K562 (cell line): ENCODE measurements at regions not wholly inside any gene's neighbourhood (a gene's known extent, or its start where the extent isn't known, plus 50 kb on each side); places are given as distances from the start of the nearest gene placed in this dataset.

Experiments
- ATAC-seq: fragments of 200-7000 bp; cut with Tn5 transposase; 3 replicates; pipeline ENCODE4 v1.9.1; 2020; ENCODE audit warnings: moderate library complexity
- BruUV-seq: library from RNA; stranded (reverse); fragments of 400-500 nt; replicated peaks from 2 replicates; lab custom pipeline; 2021; lab: Mats Ljungman, UMichigan
- CTCF ChIA-PET: fragments of 300-600 bp; formaldehyde crosslinking; extraction: SDS; loops from one replicate; lab custom pipeline; 2021; ENCODE audit warnings: low intra/inter-chr PET ratio; lab: Yijun Ruan, JAX
- POLR2A ChIA-PET: fragments of 300-600, 350-650 bp; sonication (Branson Sonifier 250); formaldehyde crosslinking; extraction: SDS; loops from one replicate; lab custom pipeline; 2021; ENCODE audit warnings: antibody characterized with exemption, inconsistent platforms; lab: Yijun Ruan, JAX
- DNase-seq, 4 experiments: peaks; one replicate each; pipeline versions ENCODE4 v3.0.0 to v3.0.0-alpha.2; 2011 to 2018; ENCODE audit warnings: low spot score in 3 of 4, mixed read lengths in 3 of 4; ENCODE audit errors: extremely low read depth in 1 of 4
- FAIRE-seq: peaks from 2 replicates; lab custom pipeline; 2011; peaks lifted over from hg19 to GRCh38; lab: Jason Lieb, UNC
- H2AFZ ChIP-seq: 2 replicates; pipeline ENCODE4 v1.6.0; 2011; ENCODE audit warnings: low read depth, low read length, control low read depth, inconsistent platforms
- H3K27ac ChIP-seq: fragments of 200-600 bp; 3 replicates; pipeline ENCODE4 v1.8.0; 2011; ENCODE audit warnings: low read depth, mild to moderate bottlenecking, control low read depth, inconsistent platforms, low read length, moderate library complexity, mixed read lengths; ENCODE audit errors: extremely low read depth
- H3K27me3 ChIP-seq, 2 experiments: fragments of 300-600 bp in 1 of 2; 2 replicates in 1 of 2; 3 replicates in 1 of 2; pipeline versions ENCODE4 v1.6.0 to v1.8.0; 2011; ENCODE audit warnings: inconsistent platforms in 2 of 2, low read length in 2 of 2, mild to moderate bottlenecking in 1 of 2, mixed read lengths in 1 of 2, moderate library complexity in 1 of 2; ENCODE audit not compliant: control insufficient read depth in 2 of 2, insufficient read depth in 2 of 2
- H3K36me3 ChIP-seq: fragments of 300-600 bp; 3 replicates; pipeline ENCODE4 v1.8.0; 2011; ENCODE audit warnings: mild to moderate bottlenecking, low read length, inconsistent platforms; ENCODE audit not compliant: control insufficient read depth, insufficient read depth
- H3K4me1 ChIP-seq, 2 experiments: fragments of 200-600 bp in 1 of 2; replicated peaks in 1 of 2; 2 replicates in 1 of 2; 3 replicates in 1 of 2; pipeline versions ENCODE4 v1.5.1 to v1.8.0; 2011; ENCODE audit warnings: inconsistent platforms in 2 of 2, low read length in 2 of 2, mild to moderate bottlenecking in 1 of 2, mixed read lengths in 1 of 2, moderate library complexity in 1 of 2; ENCODE audit not compliant: control insufficient read depth in 2 of 2, insufficient read depth in 2 of 2
- H3K4me2 ChIP-seq: 2 replicates; pipeline ENCODE4 v1.6.1; 2011; ENCODE audit warnings: low read length, control low read depth, inconsistent platforms, mixed read lengths; ENCODE audit not compliant: insufficient read depth
- H3K4me3 ChIP-seq: fragments of 200-600 bp; sonication (generic), shearing (Covaris generic); 2 replicates; pipeline ENCODE4 v1.5.1; 2016; ENCODE audit warnings: control low read depth, inconsistent platforms
- H3K79me2 ChIP-seq: fragments of 200-600 bp; 3 replicates; pipeline ENCODE4 v1.8.0; 2011; ENCODE audit warnings: low read length, inconsistent platforms; ENCODE audit not compliant: control insufficient read depth, insufficient read depth
- H3K9ac ChIP-seq, 2 experiments: 2 replicates each; pipeline versions ENCODE4 v1.6.0 to v1.6.1; 2011; ENCODE audit warnings: low read depth in 2 of 2, low read length in 2 of 2, control low read depth in 1 of 2, inconsistent platforms in 1 of 2, mild to moderate bottlenecking in 1 of 2, mixed read lengths in 1 of 2; ENCODE audit not compliant: insufficient read depth in 1 of 2
- H3K9me1 ChIP-seq: one replicate; pipeline ENCODE4 v1.6.0; 2011; ENCODE audit warnings: inconsistent platforms, mild to moderate bottlenecking, low read length, moderate library complexity; ENCODE audit not compliant: control insufficient read depth, insufficient read depth
- H3K9me3 ChIP-seq: replicated peaks from 2 replicates; pipeline ENCODE4 v1.5.1; 2011; ENCODE audit warnings: low read depth, low read length, inconsistent platforms; ENCODE audit not compliant: control insufficient read depth, insufficient read depth
- H4K20me1 ChIP-seq: replicated peaks from 2 replicates; pipeline ENCODE4 v1.6.1; 2011; ENCODE audit warnings: low read length, inconsistent platforms, mixed read lengths; ENCODE audit not compliant: control insufficient read depth, insufficient read depth
- ATF7 ChIP-seq: fragments of 450-650 bp; IDR thresholded peaks from 2 replicates; pipeline ENCODE4 v1.7.1; 2014; ENCODE audit warnings: mild to moderate bottlenecking, moderate library complexity
- GABPB1 ChIP-seq: sonication (generic); formaldehyde crosslinking; IDR thresholded peaks from 2 replicates; pipeline ENCODE4 v1.8.0; 2022; ENCODE audit warnings: mild to moderate bottlenecking, missing genetic modification reagents
- GTF2E2 ChIP-seq: fragments of 200-800 bp; sonication (Bioruptor generic); IDR thresholded peaks from 2 replicates; pipeline ENCODE4 v1.6.1; 2016; ENCODE audit warnings: missing genetic modification characterization, missing compliant biosample characterization
- MYNN ChIP-seq, 2 experiments: sonication (generic); formaldehyde crosslinking in 1 of 2; IDR thresholded peaks; 2 replicates each; pipeline versions ENCODE4 v1.5.0 to v1.6.1; 2016 to 2020; ENCODE audit warnings: antibody characterized with exemption in 1 of 2, missing genetic modification reagents in 1 of 2
- NCOA6 ChIP-seq: fragments of 450-650 bp; IDR thresholded peaks from 2 replicates; pipeline ENCODE4 v1.6.1; 2017; ENCODE audit warnings: mild to moderate bottlenecking
- NONO ChIP-seq, 2 experiments: fragments of 200-400 bp in 1 of 2; fragments of 450-650 bp in 1 of 2; formaldehyde crosslinking in 1 of 2; IDR thresholded peaks; 2 replicates each; pipeline ENCODE4 v1.6.1; 2017; ENCODE audit warnings: low read depth in 2 of 2, mild to moderate bottlenecking in 2 of 2, moderate library complexity in 2 of 2, low read length in 1 of 2
- PHF8 ChIP-seq: fragments of 200-600 bp; sonication (generic); IDR thresholded peaks from 2 replicates; pipeline ENCODE4 v1.6.1; 2012; ENCODE audit warnings: mixed run types, mild to moderate bottlenecking, inconsistent platforms, low read length, moderate library complexity, borderline replicate concordance
- RUNX1 ChIP-seq: sonication (generic); IDR thresholded peaks from 2 replicates; pipeline ENCODE4 v1.6.1; 2016; ENCODE audit warnings: antibody characterized with exemption, low read depth
- ZKSCAN1 ChIP-seq: fragments of 150-350 bp; IDR thresholded peaks from 2 replicates; pipeline ENCODE4 v1.6.1; 2016; ENCODE audit warnings: low read depth, low read length
- WGBS: fragments of 100-300 bp; shearing (Covaris generic); methylation state at CpG from one replicate; pipeline ENCODE4 v1.1.6; 2016; ENCODE audit warnings: low coverage, mixed read lengths; ENCODE audit not compliant: insufficient coverage; ENCODE audit errors: missing lambda C conversion rate; 5-methylcytosine and 5-hydroxymethylcytosine counted together
- in situ Hi-C: fragments of 300-500 bp; cut with MboI; formaldehyde crosslinking; loops from 4 replicates; pipeline ENCODE4 v1.15.0; 2018; ENCODE audit warnings: inconsistent platforms, mixed read lengths
- intact Hi-C: fragments of 100-400 bp; cut with micrococcal nuclease; formaldehyde crosslinking; loops from 2 replicates; pipeline ENCODE4 v1.14.2; 2022
- TF ChIP-seq, protein P1 (sequence below): fragments of 250-450 bp; sonication (Bioruptor Pico); IDR thresholded peaks from 2 replicates; pipeline ENCODE4 v1.5.0; 2020; ENCODE audit warnings: mild to moderate bottlenecking
- TF ChIP-seq, protein P2 (sequence below): fragments of 250-450 bp; sonication (Bioruptor Pico); IDR thresholded peaks from 2 replicates; pipeline ENCODE4 v1.8.0; 2022; ENCODE audit warnings: inconsistent platforms
- TF ChIP-seq, protein P3 (sequence below): fragments of 250-450 bp; sonication (Bioruptor Pico); IDR thresholded peaks from 2 replicates; pipeline ENCODE4 v1.5.0; 2020; ENCODE audit warnings: mild to moderate bottlenecking, borderline replicate concordance

DNA sequence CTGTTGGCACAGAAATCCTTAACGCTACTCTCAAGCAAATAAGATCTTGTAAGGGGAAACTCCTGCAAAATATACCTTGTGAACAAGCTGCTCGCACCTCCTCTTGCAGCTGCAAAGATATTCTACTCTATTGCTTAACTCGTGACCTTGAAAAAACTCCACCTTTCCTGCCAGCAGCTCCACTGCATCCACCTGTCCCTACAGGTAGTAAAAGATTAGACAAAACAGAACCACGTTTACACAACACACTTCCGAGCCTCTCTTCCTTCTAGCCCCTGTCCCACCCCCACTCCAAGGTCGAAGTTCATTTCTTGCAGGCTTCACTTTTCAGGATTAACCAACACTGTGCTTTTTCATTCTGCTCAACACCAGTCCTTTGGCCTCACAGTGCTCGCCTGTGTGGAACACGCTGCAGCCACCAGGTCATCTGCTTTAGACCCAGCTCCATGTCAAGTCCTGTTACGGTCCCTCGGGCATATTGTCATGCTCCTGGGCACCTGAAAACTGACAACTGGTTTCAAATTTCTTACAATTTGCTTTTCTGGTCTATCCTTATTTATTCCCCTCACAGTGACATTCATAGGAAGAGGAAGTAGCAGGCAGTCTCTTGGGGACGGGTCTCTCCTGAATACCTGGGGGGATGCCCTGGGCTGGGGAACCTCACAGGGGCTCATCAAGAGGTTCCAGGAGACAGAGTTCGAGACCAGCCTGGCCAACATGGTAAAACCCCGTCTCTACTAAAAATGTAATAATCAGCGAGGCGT, 165.8 kb upstream of the KLF14 start (continued):
- TF ChIP-seq, protein P1, sequence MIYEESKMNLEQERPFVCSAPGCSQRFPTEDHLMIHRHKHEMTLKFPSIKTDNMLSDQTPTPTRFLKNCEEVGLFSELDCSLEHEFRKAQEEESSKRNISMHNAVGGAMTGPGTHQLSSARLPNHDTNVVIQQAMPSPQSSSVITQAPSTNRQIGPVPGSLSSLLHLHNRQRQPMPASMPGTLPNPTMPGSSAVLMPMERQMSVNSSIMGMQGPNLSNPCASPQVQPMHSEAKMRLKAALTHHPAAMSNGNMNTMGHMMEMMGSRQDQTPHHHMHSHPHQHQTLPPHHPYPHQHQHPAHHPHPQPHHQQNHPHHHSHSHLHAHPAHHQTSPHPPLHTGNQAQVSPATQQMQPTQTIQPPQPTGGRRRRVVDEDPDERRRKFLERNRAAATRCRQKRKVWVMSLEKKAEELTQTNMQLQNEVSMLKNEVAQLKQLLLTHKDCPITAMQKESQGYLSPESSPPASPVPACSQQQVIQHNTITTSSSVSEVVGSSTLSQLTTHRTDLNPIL (CRISPR knock-in tag), result no peak
- TF ChIP-seq GABPB1 (CRISPR knock-in tag) (no peak), MYNN (IDR thresholded peaks at IDR 0.05) (no peak), MYNN (CRISPR knock-in tag; IDR thresholded peaks at IDR 0.05) (no peak), RUNX1 (no peak)
- TF ChIP-seq, protein P2, sequence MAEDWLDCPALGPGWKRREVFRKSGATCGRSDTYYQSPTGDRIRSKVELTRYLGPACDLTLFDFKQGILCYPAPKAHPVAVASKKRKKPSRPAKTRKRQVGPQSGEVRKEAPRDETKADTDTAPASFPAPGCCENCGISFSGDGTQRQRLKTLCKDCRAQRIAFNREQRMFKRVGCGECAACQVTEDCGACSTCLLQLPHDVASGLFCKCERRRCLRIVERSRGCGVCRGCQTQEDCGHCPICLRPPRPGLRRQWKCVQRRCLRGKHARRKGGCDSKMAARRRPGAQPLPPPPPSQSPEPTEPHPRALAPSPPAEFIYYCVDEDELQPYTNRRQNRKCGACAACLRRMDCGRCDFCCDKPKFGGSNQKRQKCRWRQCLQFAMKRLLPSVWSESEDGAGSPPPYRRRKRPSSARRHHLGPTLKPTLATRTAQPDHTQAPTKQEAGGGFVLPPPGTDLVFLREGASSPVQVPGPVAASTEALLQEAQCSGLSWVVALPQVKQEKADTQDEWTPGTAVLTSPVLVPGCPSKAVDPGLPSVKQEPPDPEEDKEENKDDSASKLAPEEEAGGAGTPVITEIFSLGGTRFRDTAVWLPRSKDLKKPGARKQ (CRISPR knock-in tag), result no peak

DNA sequence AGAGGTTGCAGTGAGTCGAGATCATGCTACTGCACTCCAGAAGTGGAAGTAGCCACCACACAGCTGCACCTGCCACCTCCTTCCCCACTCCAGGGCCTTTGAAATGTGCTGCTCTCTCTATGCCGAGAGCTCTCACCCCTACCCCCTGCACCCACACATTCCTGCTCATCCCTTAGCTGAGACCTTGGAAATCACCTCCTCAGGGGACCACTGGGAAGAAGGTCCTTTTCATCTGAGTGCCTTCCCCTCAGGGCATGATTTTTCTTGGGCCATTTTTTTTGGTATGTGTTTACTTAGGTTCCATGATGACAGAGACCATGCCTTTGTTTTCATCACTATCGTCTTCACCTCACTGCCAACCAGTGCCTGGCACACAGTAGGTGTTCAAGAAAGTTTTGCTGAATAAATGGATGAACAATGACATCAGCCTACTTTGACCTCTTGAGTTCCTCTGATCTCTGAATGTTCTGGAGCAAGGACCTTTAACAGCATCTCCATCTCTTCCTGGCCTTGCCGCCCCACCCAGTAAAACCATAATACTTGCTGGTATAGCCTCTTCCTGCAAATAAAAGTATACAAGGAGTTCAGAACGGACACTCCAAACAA, 166.6 kb upstream of the KLF14 start:
- ChIA-PET CTCF (no interaction called here), POLR2A (interaction anchor here (0.6 to 1.5 kb wide), 2 partner anchors 21 to 41 kb away, joined by 3 read pairs; no protein-coding TSS in a partner anchor)
- Histone ChIP-seq H3K9me1 (no peaks in the 10 kb centered on the region), H3K79me2 (no peaks in the 10 kb centered on the region), H3K4me2 (no peak overlapping the region), H3K4me1 (peaks cover 15 to 24% of the 10 kb centered on the region in 2 experiments), H2AFZ (no peak overlapping the region), H3K27me3 (no peaks in the 10 kb centered on the region), H3K36me3 (peaks cover 6% of the 10 kb centered on the region; the same call in 2 of the 3 replicates), H3K9ac (no peak overlapping the region), H3K27ac (no peak overlapping the region), H3K4me3 (no peak overlapping the region), H3K9me3 (no peaks in the 10 kb centered on the region), H4K20me1 (no peaks in the 10 kb centered on the region)
- 75% methylated on average over 5 of the region's 5 CpGs for WGBS
- TF ChIP-seq ATF7 (no peak), PHF8 (no peak), GTF2E2 (tag) (no peak), ZKSCAN1 (0 out of 2 replicates have a peak, but pooled peaks have one; percentile 40), NONO (IDR thresholded peaks at IDR 0.05; ENCODE audit: low read depth in 2 of 2, low read length in 1 of 2) (no peak), NCOA6 (no peak)
- TF ChIP-seq, protein P3, sequence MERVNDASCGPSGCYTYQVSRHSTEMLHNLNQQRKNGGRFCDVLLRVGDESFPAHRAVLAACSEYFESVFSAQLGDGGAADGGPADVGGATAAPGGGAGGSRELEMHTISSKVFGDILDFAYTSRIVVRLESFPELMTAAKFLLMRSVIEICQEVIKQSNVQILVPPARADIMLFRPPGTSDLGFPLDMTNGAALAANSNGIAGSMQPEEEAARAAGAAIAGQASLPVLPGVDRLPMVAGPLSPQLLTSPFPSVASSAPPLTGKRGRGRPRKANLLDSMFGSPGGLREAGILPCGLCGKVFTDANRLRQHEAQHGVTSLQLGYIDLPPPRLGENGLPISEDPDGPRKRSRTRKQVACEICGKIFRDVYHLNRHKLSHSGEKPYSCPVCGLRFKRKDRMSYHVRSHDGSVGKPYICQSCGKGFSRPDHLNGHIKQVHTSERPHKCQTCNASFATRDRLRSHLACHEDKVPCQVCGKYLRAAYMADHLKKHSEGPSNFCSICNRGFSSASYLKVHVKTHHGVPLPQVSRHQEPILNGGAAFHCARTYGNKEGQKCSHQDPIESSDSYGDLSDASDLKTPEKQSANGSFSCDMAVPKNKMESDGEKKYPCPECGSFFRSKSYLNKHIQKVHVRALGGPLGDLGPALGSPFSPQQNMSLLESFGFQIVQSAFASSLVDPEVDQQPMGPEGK (CRISPR knock-in tag), result no peak
- intact Hi-C loops, result no loop called here
- DNase-seq, result no peak
- no TSS peak for BruUV-seq
- in situ Hi-C loops, result loop anchor here (5.0 kb wide), 1 partner anchor 107 kb away; no protein-coding TSS in a partner anchor
- no peak for FAIRE-seq
- ATAC-seq, result no peak
